ENCODE measurements at regions not wholly inside any gene's neighbourhood (a gene's known extent, or its start where the extent isn't known, plus 50 kb on each side); places are given as distances from the start of the nearest gene placed in this dataset.

DNA sequence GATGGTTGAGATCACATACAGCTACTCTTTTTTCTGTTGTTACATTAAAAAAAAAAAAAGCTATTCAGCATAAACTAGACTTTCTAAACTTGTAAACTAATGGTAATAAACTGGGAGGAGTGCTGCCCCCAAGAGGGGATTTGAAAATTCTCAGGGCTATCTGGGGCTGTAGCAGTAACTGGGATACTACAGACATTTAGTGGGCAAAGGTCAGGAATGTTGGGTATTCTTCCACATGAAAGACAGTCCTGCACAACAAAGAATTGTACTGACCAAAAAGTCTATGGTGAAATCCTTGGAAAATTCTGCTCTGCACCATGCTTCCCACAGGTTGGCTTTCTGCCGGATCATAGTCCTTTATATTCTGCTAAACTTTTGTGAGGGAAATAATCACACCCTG, 232.6 kb upstream of the BOD1L1 start:
- WGBS, 2 experiments (ENCODE audit: insufficient coverage in 1 of 2, insufficient read length in 1 of 2): 86 to 87% methylated on average over 1 of the region's 1 CpG
- H3K4me3 Mint-ChIP-seq: no peak overlapping the region

GRCh38 chr4:13865871-13866669, 238.5 kb upstream of the BOD1L1 start:
- H3K4me3 ChIP-seq (ENCODE audit: low read length): no peak overlapping the region
- no peak for DNase-seq
- Mint-ChIP-seq H3K27ac (no peak overlapping the region), H3K4me1 (peaks cover 4% of the 10 kb centered on the region), H3K9me3 (peaks cover 11% of the 10 kb centered on the region), H3K36me3 (ENCODE audit: low read depth) (peaks cover 2% of the 10 kb centered on the region), H3K4me3 (no peak overlapping the region), H3K27me3 (ENCODE audit: insufficient read depth) (no peaks in the 10 kb centered on the region)
- TF ChIP-seq, protein P1, sequence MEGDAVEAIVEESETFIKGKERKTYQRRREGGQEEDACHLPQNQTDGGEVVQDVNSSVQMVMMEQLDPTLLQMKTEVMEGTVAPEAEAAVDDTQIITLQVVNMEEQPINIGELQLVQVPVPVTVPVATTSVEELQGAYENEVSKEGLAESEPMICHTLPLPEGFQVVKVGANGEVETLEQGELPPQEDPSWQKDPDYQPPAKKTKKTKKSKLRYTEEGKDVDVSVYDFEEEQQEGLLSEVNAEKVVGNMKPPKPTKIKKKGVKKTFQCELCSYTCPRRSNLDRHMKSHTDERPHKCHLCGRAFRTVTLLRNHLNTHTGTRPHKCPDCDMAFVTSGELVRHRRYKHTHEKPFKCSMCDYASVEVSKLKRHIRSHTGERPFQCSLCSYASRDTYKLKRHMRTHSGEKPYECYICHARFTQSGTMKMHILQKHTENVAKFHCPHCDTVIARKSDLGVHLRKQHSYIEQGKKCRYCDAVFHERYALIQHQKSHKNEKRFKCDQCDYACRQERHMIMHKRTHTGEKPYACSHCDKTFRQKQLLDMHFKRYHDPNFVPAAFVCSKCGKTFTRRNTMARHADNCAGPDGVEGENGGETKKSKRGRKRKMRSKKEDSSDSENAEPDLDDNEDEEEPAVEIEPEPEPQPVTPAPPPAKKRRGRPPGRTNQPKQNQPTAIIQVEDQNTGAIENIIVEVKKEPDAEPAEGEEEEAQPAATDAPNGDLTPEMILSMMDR (conservative IDR thresholded peaks at IDR 0.05): no peak
- H3K36me3 ChIP-seq (ENCODE audit: control insufficient read depth, insufficient read depth, low read length): no peaks in the 10 kb centered on the region
- peaks cover 13% of the 10 kb centered on the region for H3K9me3 ChIP-seq (ENCODE audit: control insufficient read depth, low read length)
- WGBS, 2 experiments (ENCODE audit: insufficient coverage in 1 of 2, insufficient read length in 1 of 2): 89 to 92% methylated on average over 4 to 7 of the region's 7 CpGs
- no peak overlapping the region for H3K27ac ChIP-seq (ENCODE audit: low read depth, low read length)
- H3K27me3 ChIP-seq (ENCODE audit: control insufficient read depth, insufficient read depth, low read length, poor library complexity, severe bottlenecking): no peaks in the 10 kb centered on the region
- H3K4me1 ChIP-seq (ENCODE audit: control insufficient read depth, insufficient read depth, low read length): no peaks in the 10 kb centered on the region
- H3K9ac ChIP-seq (ENCODE audit: extremely low read depth, low read length, poor library complexity, severe bottlenecking): no peak overlapping the region

More for the DNA sequence above, 232.6 kb upstream of the BOD1L1 start:
- Histone ChIP-seq H3K4me3 (ENCODE audit: low read length) (no peak overlapping the region), H3K27me3 (ENCODE audit: control insufficient read depth, insufficient read depth, low read length, poor library complexity, severe bottlenecking) (no peaks in the 10 kb centered on the region), H3K36me3 (ENCODE audit: control insufficient read depth, insufficient read depth, low read length) (no peaks in the 10 kb centered on the region), H3K4me1 (ENCODE audit: control insufficient read depth, insufficient read depth, low read length) (no peaks in the 10 kb centered on the region), H3K9me3 (ENCODE audit: control insufficient read depth, low read length) (peaks cover 13% of the 10 kb centered on the region), H3K27ac (ENCODE audit: low read depth, low read length) (no peak overlapping the region), H3K9ac (ENCODE audit: extremely low read depth, low read length, poor library complexity, severe bottlenecking) (no peak overlapping the region)
- Mint-ChIP-seq H3K27me3 (ENCODE audit: insufficient read depth) (no peaks in the 10 kb centered on the region), H3K27ac (no peak overlapping the region), H3K9me3 (peaks cover 11% of the 10 kb centered on the region), H3K4me1 (no peaks in the 10 kb centered on the region), H3K36me3 (ENCODE audit: low read depth) (peaks cover 2% of the 10 kb centered on the region)
- peak; percentile 49 for DNase-seq
- TF ChIP-seq, protein P1 (conservative IDR thresholded peaks at IDR 0.05): peak; percentile 70

- Mint-ChIP-seq H3K27me3 (ENCODE audit: insufficient read depth) (no peaks in the 10 kb centered on the region), H3K4me1 (peaks cover 4% of the 10 kb centered on the region), H3K9me3 (peaks cover 11% of the 10 kb centered on the region), H3K36me3 (ENCODE audit: low read depth) (peaks cover 2% of the 10 kb centered on the region), H3K4me3 (no peak overlapping the region), H3K27ac (no peak overlapping the region)
- H3K4me3 ChIP-seq (ENCODE audit: low read length): no peak overlapping the region
- no peaks in the 10 kb centered on the region for H3K36me3 ChIP-seq (ENCODE audit: control insufficient read depth, insufficient read depth, low read length)
- no peak for DNase-seq
- H3K9me3 ChIP-seq (ENCODE audit: control insufficient read depth, low read length): peaks cover 9% of the 10 kb centered on the region
- TF ChIP-seq, protein P1 (conservative IDR thresholded peaks at IDR 0.05): no peak
- no peak overlapping the region for H3K9ac ChIP-seq (ENCODE audit: extremely low read depth, low read length, poor library complexity, severe bottlenecking)
- no peaks in the 10 kb centered on the region for H3K4me1 ChIP-seq (ENCODE audit: control insufficient read depth, insufficient read depth, low read length)
- no peaks in the 10 kb centered on the region for H3K27me3 ChIP-seq (ENCODE audit: control insufficient read depth, insufficient read depth, low read length, poor library complexity, severe bottlenecking)
- H3K27ac ChIP-seq (ENCODE audit: low read depth, low read length): no peak overlapping the region
- 86% methylated on average over 1 of the region's 1 CpG; no CpG with 5 or more reads in 1 of the 2 experiments for WGBS, 2 experiments (ENCODE audit: insufficient coverage in 1 of 2, insufficient read length in 1 of 2)
These were observed 239.4 kb upstream of the BOD1L1 start for GRCh38 chr4:13866881-13867280.
